ENCODE measurements at regions not wholly inside any gene's neighbourhood (a gene's known extent, or its start where the extent isn't known, plus 50 kb on each side); places are given as distances from the start of the nearest gene placed in this dataset.

GRCh38 chr6:164163239-164163638 lies 748.7 kb downstream of the QKI start:
- no peaks in the 10 kb centered on the region for H3K9me3 ChIP-seq

GRCh38 chr6:164159061-164159460 lies 744.5 kb downstream of the QKI start:
- Histone ChIP-seq H3K27me3 (no peaks in the 10 kb centered on the region), H3K36me3 (no peaks in the 10 kb centered on the region), H3K27ac (no peak overlapping the region), H3K4me3 (no peak overlapping the region), H3K9me3 (no peaks in the 10 kb centered on the region), H3K4me1 (no peaks in the 10 kb centered on the region)
- TF ChIP-seq POLR2AphosphoS5 (IDR thresholded peaks at IDR 0.05) (no peak), POLR2A (IDR thresholded peaks at IDR 0.05) (no peak), EP300 (IDR thresholded peaks at IDR 0.05; ENCODE audit: low read depth) (no peak)
- no peak for DNase-seq
- WGBS, 2 donors (ENCODE audit: low coverage in 1 of 2), result 41 to 77% methylated on average over 3 of the region's 3 CpGs
- in situ Hi-C loops (cut with MboI; ENCODE audit: low pct_ligation_motif_present in 1 of 4, low pct_unique_long_range_greater_than_20kb in 1 of 4, low sequenced_read_pairs in 3 of 4), result no loop called here
- intact Hi-C loops (cut with DNase I; ENCODE audit: low total_unique reads), result no loop called here

More at GRCh38 chr6:164163239-164163638, 748.7 kb downstream of the QKI start:
- no peak for TF ChIP-seq EP300 (IDR thresholded peaks at IDR 0.05; ENCODE audit: low read depth)
- no peak for TF ChIP-seq POLR2AphosphoS5 (IDR thresholded peaks at IDR 0.05)
- no peak for TF ChIP-seq CTCF (IDR thresholded peaks at IDR 0.05)
- no peak for TF ChIP-seq POLR2A (IDR thresholded peaks at IDR 0.05)
- H3K27ac ChIP-seq, result no peak overlapping the region
- H3K36me3 ChIP-seq, result no peaks in the 10 kb centered on the region
- H3K4me3 ChIP-seq, result no peak overlapping the region
- in situ Hi-C loops (cut with MboI; ENCODE audit: low pct_ligation_motif_present in 1 of 4, low pct_unique_long_range_greater_than_20kb in 1 of 4, low sequenced_read_pairs in 3 of 4), result no loop called here
- 56 to 67% methylated on average over 1 to 3 of the region's 3 CpGs for WGBS, 2 donors (ENCODE audit: low coverage in 1 of 2)
- H3K27me3 ChIP-seq, result no peaks in the 10 kb centered on the region
- H3K4me1 ChIP-seq, result no peaks in the 10 kb centered on the region
- intact Hi-C loops (cut with DNase I; ENCODE audit: low total_unique reads), result no loop called here
- DNase-seq, result no peak

- Histone ChIP-seq H3K27me3 (no peaks in the 10 kb centered on the region), H3K9me3 (no peaks in the 10 kb centered on the region), H3K36me3 (no peaks in the 10 kb centered on the region), H3K27ac (no peak overlapping the region), H3K4me3 (no peak overlapping the region), H3K4me1 (peaks cover 0 to 4% (median 0%) of the 10 kb centered on the region in 4 donors)
- in situ Hi-C loops (cut with MboI; ENCODE audit: low pct_ligation_motif_present in 1 of 4, low pct_unique_long_range_greater_than_20kb in 1 of 4, low sequenced_read_pairs in 3 of 4) (no loop called here), intact Hi-C loops (cut with DNase I; ENCODE audit: low total_unique reads) (no loop called here)
- no peak for DNase-seq
- TF ChIP-seq POLR2A (IDR thresholded peaks at IDR 0.05), result no peak
- no peak for TF ChIP-seq CTCF (IDR thresholded peaks at IDR 0.05)
- TF ChIP-seq EP300 (IDR thresholded peaks at IDR 0.05; ENCODE audit: low read depth), result no peak
- no peak for TF ChIP-seq POLR2AphosphoS5 (IDR thresholded peaks at IDR 0.05)
- 60 to 90% methylated on average over 1 of the region's 1 CpG for WGBS, 2 donors (ENCODE audit: low coverage in 1 of 2)
These were observed 740.1 kb downstream of the QKI start for GRCh38 chr6:164154588-164154987.

GRCh38 chr6:164152611-164153010 lies 738.1 kb downstream of the QKI start:
- no peak for TF ChIP-seq POLR2AphosphoS5 (IDR thresholded peaks at IDR 0.05)
- no peak for TF ChIP-seq EP300 (IDR thresholded peaks at IDR 0.05; ENCODE audit: low read depth)
- TF ChIP-seq POLR2A (IDR thresholded peaks at IDR 0.05), result no peak
- no peak for TF ChIP-seq CTCF (IDR thresholded peaks at IDR 0.05)
- WGBS, 2 donors (ENCODE audit: low coverage in 1 of 2), result 77 to 100% methylated on average over 1 to 3 of the region's 3 CpGs
- H3K4me1 ChIP-seq, result peaks cover 0 to 4% (median 0%) of the 10 kb centered on the region in 4 donors
- no peaks in the 10 kb centered on the region for H3K27me3 ChIP-seq
- in situ Hi-C loops (cut with MboI; ENCODE audit: low pct_ligation_motif_present in 1 of 4, low pct_unique_long_range_greater_than_20kb in 1 of 4, low sequenced_read_pairs in 3 of 4), result no loop called here
- H3K36me3 ChIP-seq, result no peaks in the 10 kb centered on the region
- intact Hi-C loops (cut with DNase I; ENCODE audit: low total_unique reads), result no loop called here
- H3K27ac ChIP-seq, result no peak overlapping the region
- H3K4me3 ChIP-seq, result no peak overlapping the region
- no peak for DNase-seq
- H3K9me3 ChIP-seq, result no peaks in the 10 kb centered on the region
